Tibial nerve (tissue), 4 donors: ENCODE measurements at regions not wholly inside any gene's neighbourhood (a gene's known extent, or its start where the extent isn't known, plus 50 kb on each side); places are given as distances from the start of the nearest gene placed in this dataset.
A peak's percentile ranks its signal among the peaks of the same experiment; 100 is the strongest.

ENCODE experiments used
- DNase-seq, 2 donors: peaks; one replicate each; pipeline ENCODE4 v3.0.0-alpha.2; 2019; ENCODE audit warnings: low spot score in 2 of 2
- H3K27ac ChIP-seq, 4 donors: fragments of 200-600 bp; sonication (generic) in 3 of 4; one replicate each; pipeline ENCODE4 v1.5.1; 2017 to 2019; ENCODE audit warnings: mild to moderate bottlenecking in 1 of 4
- H3K27me3 ChIP-seq, 2 donors: fragments of 200-600 bp; sonication (generic) in 1 of 2; one replicate each; pipeline versions ENCODE4 v1.5.1 to v1.6.0; 2017 to 2019
- H3K36me3 ChIP-seq, 3 donors: fragments of 200-600 bp; sonication (generic); one replicate each; pipeline ENCODE4 v1.5.1; 2018 to 2019
- H3K4me1 ChIP-seq, 4 donors: fragments of 200-600 bp; sonication (generic) in 3 of 4; one replicate each; pipeline ENCODE4 v1.5.1; 2017 to 2019
- H3K4me3 ChIP-seq, 4 donors: fragments of 200-600 bp; sonication (generic) in 3 of 4; one replicate each; pipeline ENCODE4 v1.5.1; 2017 to 2019; ENCODE audit warnings: mild to moderate bottlenecking in 1 of 4, moderate library complexity in 1 of 4
- H3K9me3 ChIP-seq, 4 donors: fragments of 200-600 bp; sonication (generic) in 3 of 4; one replicate each; pipeline ENCODE4 v1.5.1; 2017 to 2019
- EP300 ChIP-seq, 2 donors: sonication (generic); formaldehyde crosslinking; IDR thresholded peaks; one replicate each; pipeline ENCODE4 v1.6.1; 2017; ENCODE audit warnings: antibody characterized with exemption in 2 of 2, mild to moderate bottlenecking in 1 of 2
- POLR2A ChIP-seq, 2 donors: fragments of 450-650 bp; IDR thresholded peaks; one replicate each; pipeline ENCODE4 v1.6.1; 2017; ENCODE audit warnings: antibody characterized with exemption in 2 of 2, mild to moderate bottlenecking in 2 of 2, moderate library complexity in 2 of 2
- WGBS, 2 donors: methylation state at CpG; one replicate each; pipeline ENCODE4 v1.1.5; 2018; 5-methylcytosine and 5-hydroxymethylcytosine counted together
- TF ChIP-seq, protein P1 (sequence below), 5 experiments: fragments of 200-600 bp in 3 of 5; fragments of 450-650 bp in 2 of 5; sonication (generic) in 3 of 5; IDR thresholded peaks; one replicate each; pipeline ENCODE4 v1.5.1; 2016 to 2019; ENCODE audit warnings: antibody characterized with exemption in 5 of 5, mild to moderate bottlenecking in 3 of 5, moderate library complexity in 2 of 5

DNA sequence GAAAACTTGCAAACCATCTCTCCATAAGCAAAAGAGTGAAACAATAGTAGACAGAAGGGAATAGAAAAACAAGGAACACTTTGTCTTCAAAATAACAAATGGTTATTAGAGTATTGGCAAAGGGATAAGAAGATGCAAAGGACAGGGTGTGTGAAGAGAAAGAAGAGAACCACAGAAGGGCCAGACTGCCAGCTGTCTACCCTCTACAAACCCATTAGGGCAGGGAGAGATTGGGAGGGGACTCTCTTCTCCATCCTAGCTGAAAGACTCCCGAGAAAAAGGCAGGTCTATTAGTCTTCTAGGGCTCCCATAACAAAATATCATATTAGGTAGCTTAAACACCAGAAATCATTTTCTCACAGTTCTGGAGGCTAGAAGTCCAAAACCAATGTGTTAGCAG is 292.8 kb downstream of the PTBP2 start:
- Histone ChIP-seq H3K4me3 (no peak overlapping the region), H3K36me3 (no peaks in the 10 kb centered on the region), H3K27ac (peak overlapping the region in 2 of 4 donors; percentile 48 to 63), H3K9me3 (no peaks in the 10 kb centered on the region), H3K27me3 (no peaks in the 10 kb centered on the region), H3K4me1 (peaks cover 0 to 22% (median 0%) of the 10 kb centered on the region in 4 donors)
- WGBS, 2 donors = 38 to 74% methylated on average over 1 of the region's 1 CpG
- no peak for DNase-seq
- no peak for TF ChIP-seq POLR2A (IDR thresholded peaks at IDR 0.05)
- TF ChIP-seq, protein P1, sequence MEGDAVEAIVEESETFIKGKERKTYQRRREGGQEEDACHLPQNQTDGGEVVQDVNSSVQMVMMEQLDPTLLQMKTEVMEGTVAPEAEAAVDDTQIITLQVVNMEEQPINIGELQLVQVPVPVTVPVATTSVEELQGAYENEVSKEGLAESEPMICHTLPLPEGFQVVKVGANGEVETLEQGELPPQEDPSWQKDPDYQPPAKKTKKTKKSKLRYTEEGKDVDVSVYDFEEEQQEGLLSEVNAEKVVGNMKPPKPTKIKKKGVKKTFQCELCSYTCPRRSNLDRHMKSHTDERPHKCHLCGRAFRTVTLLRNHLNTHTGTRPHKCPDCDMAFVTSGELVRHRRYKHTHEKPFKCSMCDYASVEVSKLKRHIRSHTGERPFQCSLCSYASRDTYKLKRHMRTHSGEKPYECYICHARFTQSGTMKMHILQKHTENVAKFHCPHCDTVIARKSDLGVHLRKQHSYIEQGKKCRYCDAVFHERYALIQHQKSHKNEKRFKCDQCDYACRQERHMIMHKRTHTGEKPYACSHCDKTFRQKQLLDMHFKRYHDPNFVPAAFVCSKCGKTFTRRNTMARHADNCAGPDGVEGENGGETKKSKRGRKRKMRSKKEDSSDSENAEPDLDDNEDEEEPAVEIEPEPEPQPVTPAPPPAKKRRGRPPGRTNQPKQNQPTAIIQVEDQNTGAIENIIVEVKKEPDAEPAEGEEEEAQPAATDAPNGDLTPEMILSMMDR (IDR thresholded peaks at IDR 0.05) = no peak

DNA sequence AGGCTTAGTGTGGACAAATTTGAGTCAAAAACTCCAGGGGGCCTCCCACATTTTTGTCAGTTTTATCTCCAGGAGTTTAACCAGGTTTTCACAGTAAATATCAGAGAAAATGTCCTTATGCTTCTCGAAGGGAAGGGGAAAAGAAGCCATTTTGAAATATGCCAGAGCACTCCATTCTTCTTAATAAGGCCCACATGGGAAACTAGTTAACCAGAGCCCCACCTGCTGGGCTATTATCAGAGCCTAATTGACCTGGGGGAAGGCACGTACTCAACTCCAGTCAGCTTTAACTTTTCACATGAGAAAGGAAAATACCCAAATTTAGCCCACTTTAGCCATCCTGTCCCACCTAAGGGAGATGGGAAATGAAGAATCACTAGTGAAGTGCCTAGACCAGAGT is 296.3 kb downstream of the PTBP2 start:
- peaks cover 0 to 22% (median 0%) of the 10 kb centered on the region in 4 donors for H3K4me1 ChIP-seq
- no peaks in the 10 kb centered on the region for H3K27me3 ChIP-seq
- TF ChIP-seq EP300 (IDR thresholded peaks at IDR 0.05) (no peak), POLR2A (IDR thresholded peaks at IDR 0.05) (no peak)
- TF ChIP-seq, protein P1 (IDR thresholded peaks at IDR 0.05) = no peak
- no peak overlapping the region for H3K27ac ChIP-seq
- no peaks in the 10 kb centered on the region for H3K36me3 ChIP-seq
- H3K4me3 ChIP-seq = no peak overlapping the region
- no peak for DNase-seq
- H3K9me3 ChIP-seq = no peaks in the 10 kb centered on the region
- 71 to 79% methylated on average over 2 of the region's 2 CpGs for WGBS, 2 donors
